ENCODE measurements at regions not wholly inside any gene's neighbourhood (a gene's known extent, or its start where the extent isn't known, plus 50 kb on each side); places are given as distances from the start of the nearest gene placed in this dataset.
A peak's percentile ranks its signal among the peaks of the same experiment; 100 is the strongest.

DNA sequence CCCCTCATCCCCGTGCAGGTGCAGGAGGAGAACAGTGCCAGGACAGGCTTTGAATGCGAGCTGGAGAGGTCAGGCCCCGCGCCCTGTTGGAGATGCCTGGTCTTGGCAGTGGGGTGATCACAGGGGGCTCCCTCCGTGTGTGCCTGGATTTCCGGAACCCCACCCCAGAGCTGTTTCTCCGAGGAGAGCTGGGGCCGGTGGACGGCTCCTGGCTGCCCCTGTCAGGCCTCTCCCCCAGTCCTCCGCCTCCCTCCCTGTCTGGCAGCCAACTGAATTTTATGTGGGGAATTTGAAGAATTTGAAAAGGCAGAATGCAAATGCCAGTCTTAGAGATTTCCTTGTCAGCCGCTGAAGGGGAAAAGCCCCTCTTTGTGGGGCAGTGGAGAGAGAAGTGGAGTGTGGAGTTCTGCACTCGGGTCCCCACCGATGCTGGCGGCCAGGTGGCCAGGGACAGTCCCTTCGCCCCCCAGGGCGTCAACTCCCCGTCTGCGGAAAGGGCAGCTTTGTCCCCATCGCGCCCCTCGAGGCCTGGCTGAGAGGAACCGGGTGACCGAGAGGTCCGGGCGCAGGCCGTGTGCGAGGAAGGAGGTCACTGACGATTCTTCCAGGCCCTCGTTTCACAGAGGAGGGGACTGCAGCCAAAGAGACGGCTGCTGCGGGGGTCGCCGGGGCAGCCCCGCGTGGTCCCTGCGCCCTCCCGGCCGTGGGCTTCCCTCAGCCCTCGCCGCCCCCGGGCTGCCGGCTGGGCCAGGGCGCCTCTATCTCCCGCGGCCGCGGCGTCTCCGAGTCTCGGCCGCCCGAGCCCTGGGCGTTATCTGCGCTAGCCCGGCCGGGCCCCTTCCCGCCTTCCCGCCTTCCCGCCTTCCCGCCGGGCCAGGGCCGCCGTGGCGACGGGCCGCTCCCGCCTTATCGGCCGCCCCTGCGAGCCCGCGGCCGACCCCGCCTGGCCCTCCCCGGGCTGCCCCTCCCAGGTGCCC is 56.0 kb upstream of the LCTL start:
- H3K27me3 ChIP-seq, result no peaks in the 10 kb centered on the region
- peaks cover 0 to 63% (median 51%) of the 10 kb centered on the region in 4 donors for H3K4me1 ChIP-seq
- no peaks in the 10 kb centered on the region for H3K9me3 ChIP-seq
- intact Hi-C loops (cut with DNase I; ENCODE audit: low total_unique reads), result no loop called here
- DNase-seq, result no peak
- TF ChIP-seq, protein P1, sequence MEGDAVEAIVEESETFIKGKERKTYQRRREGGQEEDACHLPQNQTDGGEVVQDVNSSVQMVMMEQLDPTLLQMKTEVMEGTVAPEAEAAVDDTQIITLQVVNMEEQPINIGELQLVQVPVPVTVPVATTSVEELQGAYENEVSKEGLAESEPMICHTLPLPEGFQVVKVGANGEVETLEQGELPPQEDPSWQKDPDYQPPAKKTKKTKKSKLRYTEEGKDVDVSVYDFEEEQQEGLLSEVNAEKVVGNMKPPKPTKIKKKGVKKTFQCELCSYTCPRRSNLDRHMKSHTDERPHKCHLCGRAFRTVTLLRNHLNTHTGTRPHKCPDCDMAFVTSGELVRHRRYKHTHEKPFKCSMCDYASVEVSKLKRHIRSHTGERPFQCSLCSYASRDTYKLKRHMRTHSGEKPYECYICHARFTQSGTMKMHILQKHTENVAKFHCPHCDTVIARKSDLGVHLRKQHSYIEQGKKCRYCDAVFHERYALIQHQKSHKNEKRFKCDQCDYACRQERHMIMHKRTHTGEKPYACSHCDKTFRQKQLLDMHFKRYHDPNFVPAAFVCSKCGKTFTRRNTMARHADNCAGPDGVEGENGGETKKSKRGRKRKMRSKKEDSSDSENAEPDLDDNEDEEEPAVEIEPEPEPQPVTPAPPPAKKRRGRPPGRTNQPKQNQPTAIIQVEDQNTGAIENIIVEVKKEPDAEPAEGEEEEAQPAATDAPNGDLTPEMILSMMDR (IDR thresholded peaks at IDR 0.05), result no peak
- peak overlapping the region; percentile 31 to 48 for H3K4me3 ChIP-seq
- H3K27ac ChIP-seq, result peak overlapping the region; percentile 69 to 70
- H3K36me3 ChIP-seq, result no peaks in the 10 kb centered on the region

DNA sequence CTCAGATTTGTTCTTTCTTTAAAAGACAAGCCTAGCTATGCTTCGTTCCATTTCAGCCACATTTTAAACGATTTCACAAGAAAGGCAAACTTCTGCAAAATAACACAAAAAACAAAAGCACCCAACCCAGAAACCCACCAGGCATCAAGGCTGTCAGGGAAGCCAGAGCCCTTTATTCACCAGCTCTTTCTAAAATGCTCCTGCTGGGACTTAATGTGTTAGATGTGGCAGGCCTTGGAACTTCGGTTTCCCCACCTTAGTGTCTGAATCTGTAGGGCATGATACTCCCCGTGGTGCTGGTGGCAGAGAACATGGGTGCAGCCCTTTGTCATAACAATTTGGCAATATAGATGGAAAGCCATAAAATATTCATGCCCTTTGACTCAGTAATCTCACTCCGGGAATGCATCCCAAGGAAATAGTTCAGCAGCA is 56.8 kb upstream of the LCTL start:
- no peak for DNase-seq
- H3K27me3 ChIP-seq, result no peaks in the 10 kb centered on the region
- H3K27ac ChIP-seq, result peak overlapping the region; percentile 69 to 70
- H3K4me1 ChIP-seq, result peaks cover 0 to 55% (median 48%) of the 10 kb centered on the region in 4 donors
- H3K4me3 ChIP-seq, result peak overlapping the region; percentile 31 to 48
- TF ChIP-seq, protein P1 (IDR thresholded peaks at IDR 0.05), result no peak
- intact Hi-C loops (cut with DNase I; ENCODE audit: low total_unique reads), result no loop called here
- H3K36me3 ChIP-seq, result no peaks in the 10 kb centered on the region
- no peaks in the 10 kb centered on the region for H3K9me3 ChIP-seq

DNA sequence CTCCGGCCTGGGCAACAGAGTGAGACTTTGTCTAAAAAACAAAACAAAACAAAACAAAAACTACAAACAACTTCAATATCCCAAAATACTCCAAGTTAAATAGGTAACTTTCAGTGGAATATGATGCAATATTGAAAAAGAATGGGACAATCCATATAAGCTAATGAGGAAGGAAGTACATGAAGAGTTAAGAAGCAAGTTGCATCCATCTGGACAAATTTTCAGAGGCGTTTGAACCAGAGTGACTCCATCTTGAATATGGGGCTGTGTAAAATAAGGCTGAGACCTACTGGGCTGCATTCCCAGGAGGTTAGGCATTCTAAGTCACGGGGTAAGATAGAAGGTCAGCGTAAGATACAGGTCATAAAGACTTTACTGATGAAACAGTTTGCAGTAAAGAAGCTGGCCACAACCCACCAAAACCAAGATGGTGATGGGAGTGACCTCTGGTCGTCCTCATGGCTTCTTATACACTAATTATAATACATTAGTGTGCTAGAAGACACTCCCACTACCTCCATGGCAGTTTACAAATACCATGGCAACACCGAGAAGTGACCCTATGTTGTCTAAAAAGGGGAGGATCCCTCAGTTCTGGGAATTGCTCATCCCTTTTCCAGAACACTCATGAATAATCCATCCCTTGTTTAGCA is 58.1 kb upstream of the LCTL start:
- peaks cover 0 to 41% (median 35%) of the 10 kb centered on the region in 4 donors for H3K4me1 ChIP-seq
- intact Hi-C loops (cut with DNase I; ENCODE audit: low total_unique reads), result no loop called here
- H3K36me3 ChIP-seq, result no peaks in the 10 kb centered on the region
- H3K27ac ChIP-seq, result no peak overlapping the region
- no peaks in the 10 kb centered on the region for H3K9me3 ChIP-seq
- H3K4me3 ChIP-seq, result no peak overlapping the region
- no peak for DNase-seq
- no peaks in the 10 kb centered on the region for H3K27me3 ChIP-seq
- TF ChIP-seq, protein P1 (IDR thresholded peaks at IDR 0.05), result no peak

DNA sequence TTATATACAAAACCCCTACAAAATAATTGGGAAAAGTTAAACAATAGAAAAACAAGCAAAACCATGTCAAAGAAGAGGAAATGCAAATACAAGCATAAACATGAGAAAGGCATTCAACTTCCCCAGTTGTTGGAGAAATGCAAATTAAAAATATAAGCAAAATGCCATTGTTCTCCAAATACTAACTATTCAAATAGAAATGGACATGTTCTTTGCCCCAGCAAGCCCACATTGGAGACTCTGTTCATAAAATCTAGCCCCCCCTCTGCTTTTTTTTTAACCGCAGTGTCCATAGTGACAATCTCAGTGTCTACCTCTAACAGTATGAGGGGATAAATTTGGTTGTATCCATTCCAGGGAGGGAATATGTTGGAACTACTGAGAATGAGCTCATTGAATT is 59.7 kb upstream of the LCTL start:
- intact Hi-C loops (cut with DNase I; ENCODE audit: low total_unique reads), result no loop called here
- TF ChIP-seq, protein P1 (IDR thresholded peaks at IDR 0.05), result no peak
- DNase-seq, result no peak
- H3K27me3 ChIP-seq, result no peaks in the 10 kb centered on the region
- no peaks in the 10 kb centered on the region for H3K9me3 ChIP-seq
- H3K4me3 ChIP-seq, result no peak overlapping the region
- H3K36me3 ChIP-seq, result no peaks in the 10 kb centered on the region
- no peak overlapping the region for H3K27ac ChIP-seq
- peaks cover 0 to 27% (median 23%) of the 10 kb centered on the region in 4 donors for H3K4me1 ChIP-seq

DNA sequence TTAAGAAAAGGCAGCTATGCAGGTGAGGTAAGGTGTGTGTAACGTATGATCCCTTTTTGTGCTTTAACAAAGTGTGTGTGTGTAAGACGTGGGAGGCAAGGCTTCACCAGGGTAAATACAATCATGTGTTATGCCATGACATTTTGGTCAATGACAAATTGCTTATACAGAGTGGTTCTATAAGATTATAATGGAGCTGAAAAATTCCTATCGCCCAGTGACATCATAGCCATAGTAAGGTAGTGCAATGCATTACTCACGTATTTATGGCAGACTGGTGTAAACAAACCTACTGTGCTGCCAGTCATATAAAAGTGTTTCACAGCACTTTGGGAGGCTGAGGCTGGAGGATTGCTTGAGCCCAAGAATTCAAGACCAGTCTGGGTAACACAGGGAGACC is 60.2 kb upstream of the LCTL start:
- TF ChIP-seq, protein P1 (IDR thresholded peaks at IDR 0.05), result no peak
- Histone ChIP-seq H3K4me3 (no peak overlapping the region), H3K27me3 (no peaks in the 10 kb centered on the region), H3K27ac (no peak overlapping the region), H3K9me3 (no peaks in the 10 kb centered on the region), H3K36me3 (no peaks in the 10 kb centered on the region), H3K4me1 (peaks cover 0 to 22% (median 18%) of the 10 kb centered on the region in 4 donors)
- intact Hi-C loops (cut with DNase I; ENCODE audit: low total_unique reads), result no loop called here
- DNase-seq, result no peak
